Fibroblast of skin of abdomen (primary cell): ENCODE measurements at regions not wholly inside any gene's neighbourhood (a gene's known extent, or its start where the extent isn't known, plus 50 kb on each side); places are given as distances from the start of the nearest gene placed in this dataset.

Experiments used
- DNase-seq: peaks from one replicate; pipeline ENCODE4 v3.0.0-alpha.2; 2013

GRCh38 chr14:98140862-98141530, 1131.0 kb downstream of the BCL11B start:
- no peak for DNase-seq

- DNase-seq: no peak
Measured at GRCh38 chr14:98143566-98143965, 1128.4 kb downstream of the BCL11B start.

GRCh38 chr14:98144964-98145363, 1127.0 kb downstream of the BCL11B start:
- peak; percentile 90 for DNase-seq

- no peak for DNase-seq
Measured at GRCh38 chr14:98146416-98146815, 1125.6 kb downstream of the BCL11B start.

- no peak for DNase-seq
Measured at GRCh38 chr14:98154254-98154653, 1117.7 kb downstream of the BCL11B start.

GRCh38 chr14:98156411-98156810, 1115.6 kb downstream of the BCL11B start:
- DNase-seq: no peak

GRCh38 chr14:98160901-98161300, 1111.1 kb downstream of the BCL11B start:
- no peak for DNase-seq

- peak; percentile 10 for DNase-seq
Measured at GRCh38 chr14:98161356-98161755, 1110.6 kb downstream of the BCL11B start.

GRCh38 chr14:98162856-98163805, 1108.9 kb downstream of the BCL11B start:
- no peak for DNase-seq

- DNase-seq: no peak
Measured at GRCh38 chr14:98163873-98164272, 1108.1 kb downstream of the BCL11B start.

- no peak for DNase-seq
Measured at GRCh38 chr14:98165976-98166375, 1106.0 kb downstream of the BCL11B start.

- DNase-seq: no peak
Measured at GRCh38 chr14:98167275-98167674, 1104.7 kb downstream of the BCL11B start.

- no peak for DNase-seq
Measured at GRCh38 chr14:98167705-98168104, 1104.3 kb downstream of the BCL11B start.

GRCh38 chr14:98168211-98168985, 1103.6 kb downstream of the BCL11B start:
- DNase-seq: no peak

GRCh38 chr14:98169170-98169587, 1102.8 kb downstream of the BCL11B start:
- DNase-seq: no peak

GRCh38 chr14:98170575-98170974, 1101.4 kb downstream of the BCL11B start:
- DNase-seq: no peak

- no peak for DNase-seq
Measured at GRCh38 chr14:98171654-98172053, 1100.3 kb downstream of the BCL11B start.

- DNase-seq: no peak
Measured at GRCh38 chr14:98172243-98172778, 1099.7 kb downstream of the BCL11B start.

- no peak for DNase-seq
Measured at GRCh38 chr14:98173305-98173704, 1098.7 kb downstream of the BCL11B start.

- DNase-seq: no peak
Measured at GRCh38 chr14:98174041-98174440, 1098.0 kb downstream of the BCL11B start.

GRCh38 chr14:98175436-98175835, 1096.6 kb downstream of the BCL11B start:
- DNase-seq: no peak

- no peak for DNase-seq
Measured at GRCh38 chr14:98175881-98176280, 1096.1 kb downstream of the BCL11B start.

GRCh38 chr14:98176892-98177291, 1095.1 kb downstream of the BCL11B start:
- no peak for DNase-seq
